DMS 273 (cell line): ENCODE measurements at regions not wholly inside any gene's neighbourhood (a gene's known extent, or its start where the extent isn't known, plus 50 kb on each side); places are given as distances from the start of the nearest gene placed in this dataset.

Experiments
- DNase-seq: peaks from one replicate; lab custom pipeline; 2025; ENCODE audit not compliant: unreplicated experiment; lab: John Stamatoyannopoulos, UW

DNA sequence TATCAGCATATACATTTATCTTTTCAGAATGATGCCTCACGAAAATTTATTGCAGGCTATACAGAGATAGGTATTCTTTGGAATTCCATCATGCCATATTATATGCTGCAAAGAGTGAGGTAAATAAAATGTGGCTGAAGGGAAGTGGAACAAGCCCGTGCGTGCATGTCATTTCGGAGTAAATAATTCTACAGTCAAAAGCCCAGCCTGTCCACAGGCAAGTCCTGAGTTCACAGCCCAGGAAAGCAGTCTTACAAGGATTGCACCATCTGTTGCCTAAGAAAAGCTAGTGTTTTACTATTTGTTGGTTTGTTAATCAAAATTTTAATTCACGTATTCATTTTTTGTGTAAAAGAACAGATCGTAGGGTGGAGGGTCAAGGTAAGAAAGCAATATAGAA, 292.4 kb upstream of the AKR1E2 start:
- peak; percentile 62 for DNase-seq

DNA sequence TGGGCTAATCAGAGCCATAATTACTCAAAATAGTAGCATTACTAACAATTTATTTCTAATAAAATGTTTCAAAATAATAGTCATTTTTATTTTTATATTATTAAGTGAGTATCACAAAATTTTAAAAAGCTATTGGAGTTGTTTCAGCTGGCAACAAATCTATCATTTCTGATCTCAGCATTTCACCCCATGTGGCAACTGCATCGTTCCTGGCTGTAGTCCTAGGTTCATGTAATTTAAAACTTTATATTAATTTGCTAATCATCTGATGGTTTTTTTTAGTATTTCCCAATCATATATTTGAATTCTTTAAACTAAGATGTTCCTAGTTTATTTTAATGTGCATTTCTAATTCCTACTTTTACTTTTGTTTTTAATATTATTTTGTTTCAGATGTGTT, 293.0 kb upstream of the AKR1E2 start:
- peak; percentile 25 for DNase-seq

DNA sequence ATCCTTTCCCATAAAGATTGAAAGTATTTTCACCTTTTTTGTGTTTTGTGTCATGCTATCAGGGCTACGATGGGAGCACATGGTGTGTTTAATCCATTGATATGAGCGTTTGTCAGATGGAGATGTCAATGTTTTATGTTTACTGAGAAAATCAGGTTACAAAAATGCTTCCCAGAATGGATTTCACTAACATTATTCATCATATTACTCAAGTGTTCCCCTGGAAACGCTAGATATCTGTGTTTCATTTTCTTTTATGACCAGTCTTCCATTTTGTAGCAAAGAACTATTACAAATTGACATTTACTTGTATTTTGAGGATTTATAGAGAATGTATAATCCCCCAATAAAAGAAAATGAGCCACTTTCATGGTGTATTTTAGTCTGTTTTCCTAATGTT, 293.5 kb upstream of the AKR1E2 start:
- DNase-seq, result no peak

DNA sequence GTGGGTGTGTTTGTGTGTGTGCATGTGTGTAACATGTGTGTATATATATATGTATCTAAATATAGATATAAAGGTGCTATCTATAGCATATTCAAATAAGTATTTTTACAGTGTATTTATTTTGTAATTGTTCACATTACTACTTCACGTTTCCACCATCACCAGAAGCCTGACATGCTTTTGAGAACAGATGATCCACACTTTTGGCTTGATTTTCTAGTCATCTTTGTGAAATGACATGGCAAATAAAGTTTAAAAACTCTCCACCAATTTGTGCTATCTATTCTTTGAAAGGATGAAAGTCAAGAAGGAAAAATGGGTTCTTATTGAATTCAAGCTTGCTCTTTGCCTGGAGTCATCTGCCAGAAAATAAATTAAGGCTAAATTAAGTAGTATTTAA, 294.0 kb upstream of the AKR1E2 start:
- no peak for DNase-seq

DNA sequence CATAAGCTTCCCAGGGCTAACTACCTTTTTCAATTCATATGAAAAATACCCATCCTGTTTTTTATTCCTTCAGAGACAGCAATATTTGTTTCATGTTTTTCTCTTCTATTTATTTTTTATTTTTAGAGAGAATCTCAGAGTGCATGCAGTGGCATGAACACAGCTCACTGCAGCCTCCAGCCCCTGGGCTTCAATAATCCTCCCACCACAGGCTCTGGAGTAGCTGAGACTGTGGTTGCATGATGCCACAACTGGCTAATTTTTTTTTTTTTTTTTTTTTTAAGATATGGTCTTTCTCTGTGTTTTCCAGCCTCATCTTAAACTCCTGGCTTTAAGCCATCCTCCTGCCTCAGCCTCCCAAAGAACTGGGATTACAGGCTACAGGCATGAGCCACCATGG, 296.7 kb upstream of the AKR1E2 start:
- DNase-seq, result no peak

DNA sequence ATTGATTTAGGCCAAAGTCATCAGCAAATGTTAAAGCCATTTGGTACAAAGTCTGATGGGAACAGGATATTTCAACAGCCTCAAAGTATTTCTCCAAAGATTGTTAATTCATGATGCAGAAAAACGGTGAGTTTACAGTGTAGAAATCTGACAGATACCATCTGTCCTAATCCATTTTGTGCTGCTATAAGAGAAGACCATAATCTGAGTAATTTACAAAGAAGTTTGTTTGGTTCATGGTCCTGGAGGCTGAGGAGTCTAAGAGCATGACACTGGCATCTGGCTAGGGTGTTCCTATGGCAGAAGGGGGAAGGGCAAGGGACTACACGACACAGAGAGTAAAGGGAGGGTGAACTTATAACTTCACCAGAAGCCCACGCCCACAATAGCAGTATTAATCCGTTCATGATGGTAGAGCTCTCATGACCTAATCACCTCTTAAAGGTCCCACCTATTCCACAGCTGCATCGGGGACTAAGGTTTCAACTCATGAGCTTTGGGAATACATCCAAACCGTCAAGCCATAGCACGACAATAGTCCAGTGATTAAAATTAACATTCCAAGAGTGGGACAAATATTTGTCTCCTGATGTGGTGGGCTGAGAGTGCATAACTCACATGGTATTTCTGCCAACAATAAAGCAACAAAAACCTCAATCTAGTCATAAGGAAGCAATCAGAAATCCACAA, 298.6 kb upstream of the AKR1E2 start:
- peak; percentile 3 for DNase-seq

DNA sequence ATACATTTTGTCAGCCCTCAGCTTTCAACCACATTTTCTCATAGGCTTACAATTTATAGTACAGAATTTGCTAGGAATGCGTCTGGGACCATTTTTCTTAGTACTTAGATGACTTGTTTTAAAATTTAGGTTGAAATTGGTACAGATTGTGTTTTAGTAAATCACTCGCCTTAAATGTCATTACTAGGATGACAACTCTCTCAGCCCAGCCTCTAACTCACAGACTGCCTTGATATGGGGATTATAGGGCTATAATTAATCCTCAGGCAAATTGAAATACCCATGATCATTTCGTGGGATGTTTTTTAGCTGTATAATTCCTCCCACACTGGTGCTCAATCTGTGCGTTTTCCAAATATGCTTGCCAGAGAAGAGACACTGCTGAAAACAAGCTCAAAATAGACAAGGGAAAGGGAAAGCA, 299.7 kb upstream of the AKR1E2 start:
- no peak for DNase-seq

DNA sequence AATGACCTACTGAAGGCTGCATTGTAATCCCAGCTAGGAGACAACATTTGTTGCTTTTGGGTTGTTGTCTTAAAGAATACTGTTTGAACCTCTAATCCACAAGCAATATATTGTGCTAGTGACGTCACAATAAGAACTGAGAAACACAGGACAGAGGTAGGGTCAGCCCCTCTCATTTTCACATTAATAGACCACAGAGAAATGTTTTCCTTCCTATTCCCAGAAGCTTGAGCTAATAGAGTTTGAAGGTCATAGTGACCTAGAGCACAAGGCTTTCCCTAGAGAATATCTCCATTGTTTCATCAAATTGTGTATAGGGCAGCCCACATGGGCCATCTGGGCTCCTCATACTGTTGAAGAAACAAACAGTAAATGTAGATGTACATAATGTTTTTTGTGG, 300.9 kb upstream of the AKR1E2 start:
- no peak for DNase-seq

DNA sequence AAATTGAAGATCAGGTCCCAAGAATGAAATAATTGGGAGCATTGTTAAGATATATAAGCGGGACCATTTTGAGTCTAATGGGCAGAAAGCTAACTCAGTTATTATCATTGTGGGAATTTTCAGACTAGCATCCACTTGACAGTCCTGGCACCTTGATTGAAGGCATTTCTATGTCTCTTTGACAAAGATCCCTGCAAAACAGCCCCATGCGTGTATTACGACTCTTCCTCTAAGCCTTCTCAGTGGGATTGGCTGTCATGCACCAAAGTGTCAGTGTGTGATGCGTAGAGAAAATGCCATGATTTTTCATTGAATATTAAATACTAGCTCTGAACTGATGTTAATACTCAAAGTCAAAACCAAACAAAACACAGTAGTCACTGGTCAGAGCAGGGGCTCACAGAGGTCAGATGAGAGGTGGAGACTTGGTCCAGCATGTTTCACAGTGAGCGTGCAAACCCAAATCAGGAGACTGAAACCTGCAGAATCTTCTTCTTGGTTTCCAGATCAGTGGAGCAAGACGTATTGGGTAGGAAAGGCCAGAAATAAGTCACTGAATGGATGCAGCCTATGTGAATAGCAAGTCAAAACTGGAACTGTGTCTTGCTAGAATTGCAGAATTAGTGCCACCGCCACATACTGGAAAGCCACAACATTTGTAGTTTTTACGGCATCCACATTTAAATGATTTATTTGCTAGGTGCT, 303.6 kb upstream of the AKR1E2 start:
- no peak for DNase-seq

DNA sequence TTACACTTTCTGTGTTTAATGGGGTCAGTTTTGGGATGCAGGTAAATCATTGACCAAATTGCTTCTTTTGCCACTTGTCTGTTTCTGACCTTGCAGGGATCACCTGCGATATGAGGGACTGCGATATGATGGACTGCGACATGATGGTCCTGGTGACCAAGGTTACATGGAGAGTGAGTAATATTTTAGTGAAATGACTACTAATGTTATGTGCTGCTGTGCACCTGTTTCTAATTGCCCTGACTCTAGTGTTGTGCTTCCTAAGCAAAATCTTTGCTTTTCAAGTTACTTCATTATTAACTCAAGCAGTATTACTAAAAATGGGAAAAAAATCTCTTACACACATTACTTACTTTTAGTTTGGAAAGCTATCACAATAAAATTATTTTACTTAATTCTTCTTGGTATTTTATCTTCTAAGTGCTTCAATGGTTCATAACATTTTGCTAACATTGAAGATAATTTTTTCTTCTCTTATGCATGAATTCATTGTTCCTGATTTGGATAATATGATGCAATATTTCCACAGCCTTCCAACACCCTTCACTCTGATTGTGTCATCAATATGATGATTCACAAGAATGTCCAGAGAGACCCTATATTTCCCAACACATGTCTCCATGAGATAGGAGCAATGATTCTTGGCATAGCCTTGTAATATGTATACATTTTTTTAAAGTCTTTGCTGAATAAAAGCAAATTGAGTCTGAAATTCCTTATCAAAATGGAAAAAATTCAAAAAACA, 306.2 kb upstream of the AKR1E2 start:
- DNase-seq, result no peak

DNA sequence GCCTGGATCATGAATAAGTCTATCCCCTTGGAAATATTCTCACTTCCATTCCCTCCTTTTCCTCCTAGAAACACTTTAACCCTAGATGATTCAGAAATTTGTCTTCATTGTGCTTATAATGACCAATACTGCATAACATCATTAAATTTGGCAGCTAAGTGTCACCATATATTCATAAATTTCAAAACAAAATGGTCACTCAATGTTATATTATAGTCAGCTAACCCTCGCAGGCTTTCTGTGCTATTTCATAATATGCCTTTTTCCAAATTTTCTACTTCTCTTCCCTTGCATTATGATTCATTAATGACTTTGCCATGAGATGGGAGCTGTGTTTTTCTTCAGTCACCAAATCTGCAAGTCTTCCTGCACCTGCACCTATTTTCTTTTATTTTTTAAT, 308.3 kb upstream of the AKR1E2 start:
- DNase-seq, result no peak

DNA sequence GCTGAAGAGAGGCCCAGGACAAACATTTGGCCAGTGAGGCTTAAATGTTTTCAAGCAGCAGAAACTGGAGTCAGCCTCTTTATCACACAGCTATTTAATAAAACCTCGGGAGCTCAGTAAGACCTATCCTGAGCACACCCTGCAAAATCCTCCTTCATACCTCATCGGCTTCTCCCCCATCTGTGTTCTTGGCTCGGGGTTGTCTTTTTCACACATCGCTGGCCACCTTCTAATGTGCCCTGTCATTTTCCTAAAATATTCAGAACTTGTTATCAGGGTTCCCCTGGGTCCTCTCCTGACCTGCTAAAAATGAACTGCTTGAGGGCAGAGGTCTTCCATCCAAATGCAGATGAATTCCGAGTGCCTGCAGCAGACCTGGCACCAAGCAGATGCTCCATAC, 310.3 kb upstream of the AKR1E2 start:
- DNase-seq, result peak; percentile 85

DNA sequence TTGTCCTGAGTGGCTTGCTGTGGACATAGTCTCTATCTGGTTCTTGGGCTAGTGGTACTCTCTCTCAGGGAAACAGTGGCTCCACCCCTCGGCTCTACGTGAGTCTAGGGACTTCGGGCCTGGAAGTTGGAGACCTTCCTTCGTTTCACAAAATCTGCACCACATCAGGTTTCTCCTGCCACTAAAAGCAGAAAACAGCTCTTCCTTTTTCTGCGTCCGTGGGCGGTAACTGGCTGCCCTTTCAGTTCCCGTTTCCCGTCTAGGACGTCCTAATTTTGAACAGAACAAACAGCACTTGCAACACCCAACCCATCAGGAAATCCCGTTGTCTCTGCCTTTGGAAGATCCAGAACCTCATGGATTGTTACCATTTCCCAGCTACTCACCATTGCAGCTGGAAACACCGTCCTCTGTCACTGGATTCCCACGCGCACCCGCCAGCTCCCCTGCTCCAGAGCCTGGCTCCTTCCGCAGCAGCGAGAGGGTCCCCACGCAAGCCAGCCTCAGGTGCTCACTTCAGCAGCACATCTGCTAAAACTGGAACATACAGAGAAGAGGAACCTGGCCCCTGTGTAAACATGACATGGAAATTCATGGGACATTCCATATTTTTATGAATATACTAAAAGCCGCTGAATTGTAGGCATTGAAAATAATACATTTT, 311.4 kb upstream of the AKR1E2 start:
- no peak for DNase-seq

DNA sequence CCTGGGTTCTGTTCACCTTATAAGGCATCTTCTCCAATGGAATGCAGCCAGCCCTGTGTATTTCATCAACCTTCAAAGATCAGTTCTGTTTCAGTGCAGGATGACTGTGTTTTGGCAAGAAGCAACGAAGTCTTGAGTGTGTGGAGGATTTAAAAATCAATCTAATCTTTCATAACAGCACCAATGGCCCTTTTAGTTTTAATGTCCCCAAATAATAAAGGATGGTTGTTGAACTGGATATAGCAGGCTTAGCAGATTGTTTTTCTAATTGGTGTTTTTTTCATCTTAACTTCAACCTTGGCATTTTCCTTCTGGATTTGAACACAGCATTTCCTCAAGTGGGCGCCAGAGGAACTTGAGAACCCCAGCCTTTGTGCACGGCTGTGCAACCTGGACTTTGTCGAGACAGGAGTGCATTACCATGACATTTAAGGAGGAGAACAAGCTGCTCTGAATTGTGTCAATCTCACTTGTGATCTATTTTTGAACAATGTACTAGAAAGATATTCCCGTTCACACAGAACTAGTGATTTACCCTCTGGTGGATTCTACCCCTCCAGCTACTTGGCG, 313.3 kb upstream of the AKR1E2 start:
- peak; percentile 66 for DNase-seq

DNA sequence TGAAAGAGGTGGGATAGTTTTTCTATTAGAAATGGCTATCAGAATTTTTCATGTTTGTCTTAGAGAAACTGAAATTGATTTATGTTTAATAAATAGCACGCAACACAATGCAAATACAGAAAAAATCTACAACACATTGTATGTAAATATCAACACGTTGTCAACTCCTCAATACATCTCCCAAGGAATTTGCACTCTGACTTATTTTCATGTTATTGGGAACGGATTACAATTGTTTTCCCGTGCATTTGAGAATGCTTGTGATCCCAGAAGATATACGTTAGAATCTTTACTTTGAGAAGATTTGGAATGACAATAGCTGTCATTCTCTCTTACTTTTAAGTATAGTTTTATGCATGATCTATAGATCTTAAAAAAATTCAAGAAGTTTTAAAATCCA, 313.8 kb upstream of the AKR1E2 start:
- no peak for DNase-seq

DNA sequence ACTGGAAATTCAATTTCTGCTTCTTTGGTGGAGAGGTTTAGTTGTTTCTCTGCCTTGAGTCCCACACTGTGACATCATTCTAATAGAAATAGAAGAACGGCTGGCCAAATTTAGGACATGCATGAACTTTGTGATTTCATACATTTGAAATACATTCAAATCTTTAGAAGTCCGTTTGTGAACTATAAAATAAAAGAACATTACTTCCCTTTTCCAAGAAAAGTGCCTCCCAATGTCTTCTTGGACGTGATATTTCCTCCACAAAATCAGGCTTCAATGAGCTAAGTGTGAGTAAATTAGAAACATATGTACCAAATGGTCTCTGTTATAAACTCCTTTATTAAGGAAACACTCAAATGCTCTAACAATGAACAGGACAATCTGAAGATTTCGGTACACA, 314.5 kb upstream of the AKR1E2 start:
- no peak for DNase-seq

DNA sequence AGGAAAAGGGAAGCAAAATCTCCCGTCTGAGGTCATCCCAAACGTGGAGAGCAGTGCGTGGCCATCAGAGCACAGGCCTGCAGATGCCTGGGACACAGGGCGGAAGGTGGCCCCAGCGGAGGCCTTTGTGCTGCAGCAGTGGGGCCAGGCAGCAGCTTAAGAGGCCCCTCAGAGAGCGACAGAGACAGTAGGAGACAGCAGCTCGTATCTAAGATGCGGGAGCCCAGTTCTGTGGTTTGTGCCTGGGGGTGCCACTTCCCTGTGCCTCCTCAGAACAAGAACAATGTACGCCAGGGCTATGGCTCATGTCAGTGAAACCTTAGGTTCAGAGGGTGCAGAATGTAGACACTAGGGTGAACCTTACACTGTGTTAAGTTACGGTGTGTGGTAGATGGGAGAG, 316.6 kb upstream of the AKR1E2 start:
- DNase-seq, result no peak

DNA sequence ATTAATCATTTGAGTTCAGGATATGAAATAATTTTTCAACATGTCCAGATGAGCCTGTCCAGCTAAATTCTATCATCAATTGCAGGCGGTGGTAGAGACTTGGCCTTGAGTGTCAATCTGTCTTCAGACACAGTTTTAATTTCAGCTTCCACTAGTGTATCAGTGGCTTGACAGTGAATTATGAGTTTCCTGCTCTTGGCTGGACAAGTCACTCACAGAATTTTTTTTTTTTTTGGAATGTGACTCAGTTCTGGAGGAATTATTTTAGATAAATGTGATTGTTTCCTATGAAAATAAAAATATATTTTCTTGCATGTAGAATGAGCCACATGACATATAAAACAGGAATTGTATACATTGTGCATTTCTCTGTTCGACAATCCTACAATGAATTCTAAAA, 319.9 kb upstream of the AKR1E2 start:
- DNase-seq, result no peak

DNA sequence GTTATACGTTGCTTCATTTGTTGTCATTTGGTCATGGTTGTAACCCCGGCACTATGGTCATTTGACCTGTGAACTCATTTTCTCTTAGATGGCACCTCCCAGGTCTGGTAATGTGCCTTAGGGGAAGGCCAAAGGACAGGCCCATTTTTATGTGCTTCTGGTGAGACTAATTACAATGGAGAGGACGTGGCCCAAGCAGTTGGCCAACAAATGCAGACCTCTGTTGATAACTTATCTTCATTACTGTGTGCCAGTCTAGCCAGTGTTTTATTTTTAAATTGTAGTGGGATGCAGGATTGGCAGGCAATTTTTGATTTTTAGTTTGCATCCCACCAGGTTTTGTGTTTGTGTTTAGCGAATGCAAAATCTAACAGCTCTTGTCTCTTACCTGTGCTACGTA, 321.5 kb upstream of the AKR1E2 start:
- no peak for DNase-seq

DNA sequence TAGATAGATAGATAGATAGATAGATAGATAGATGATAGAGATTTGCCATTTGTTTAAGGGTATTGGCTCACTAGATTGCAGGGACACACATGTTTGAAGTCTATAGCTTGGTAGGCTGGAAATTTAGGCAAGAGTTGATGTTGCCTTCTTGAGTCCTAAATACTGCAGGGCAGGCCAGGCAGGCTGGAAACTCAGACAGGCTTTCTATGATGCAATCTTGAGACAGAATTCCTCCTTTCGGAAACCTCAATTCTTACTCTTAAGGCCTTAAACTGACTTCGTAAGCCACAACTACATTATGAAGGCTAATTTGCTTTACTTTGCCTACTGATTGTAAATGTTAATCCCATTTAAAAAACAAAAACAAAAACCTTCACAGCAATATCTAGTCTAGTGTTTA, 322.9 kb upstream of the AKR1E2 start:
- DNase-seq, result no peak

DNA sequence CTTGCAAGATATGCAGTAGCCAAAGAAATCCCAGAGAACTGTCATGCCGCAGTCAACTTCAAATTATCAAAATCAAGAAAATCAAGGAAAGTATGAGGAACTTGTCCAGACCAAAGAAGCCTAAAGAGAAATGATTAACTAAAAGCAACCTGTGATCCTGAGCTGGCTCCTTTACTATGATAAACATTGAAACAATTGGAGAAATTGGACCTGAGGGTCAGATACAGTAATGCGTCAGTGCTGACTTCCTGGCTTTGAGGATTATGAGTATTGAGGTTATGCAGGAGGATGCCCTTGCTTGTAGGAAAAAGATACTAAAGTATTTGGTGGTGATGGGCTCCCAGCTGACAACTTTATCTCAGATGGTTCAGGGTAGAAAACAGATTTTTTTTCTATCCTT, 324.7 kb upstream of the AKR1E2 start:
- DNase-seq, result no peak
